NCI-H748 (cell line): ENCODE measurements at regions not wholly inside any gene's neighbourhood (a gene's known extent, or its start where the extent isn't known, plus 50 kb on each side); places are given as distances from the start of the nearest gene placed in this dataset.

Source experiments
- DNase-seq: peaks from one replicate; lab custom pipeline; 2025; ENCODE audit not compliant: unreplicated experiment; lab: John Stamatoyannopoulos, UW

GRCh38 chr7:85464042-85464651 lies 277.3 kb upstream of the SEMA3D start:
- DNase-seq, result peak; percentile 39

DNA sequence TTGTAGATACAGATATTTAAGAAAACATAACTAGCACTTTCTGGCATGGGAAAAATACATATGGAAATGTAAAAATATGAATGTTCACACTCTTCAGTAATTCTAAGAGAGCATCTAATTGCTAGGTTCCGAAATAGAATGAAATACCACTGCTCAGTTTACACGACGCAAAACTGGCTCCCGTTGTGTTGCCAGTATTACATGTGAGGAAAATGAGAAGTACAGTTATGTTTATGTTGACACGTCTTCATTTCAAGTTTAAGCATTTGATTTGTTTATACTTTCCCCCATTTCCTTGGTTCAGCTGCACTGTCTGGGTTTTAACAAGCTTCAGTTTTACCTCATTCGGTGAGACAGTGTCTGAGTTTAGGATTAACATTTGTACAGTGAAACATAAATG lies 275.8 kb upstream of the SEMA3D start:
- DNase-seq, result no peak

GRCh38 chr7:85457911-85458310 lies 271.1 kb upstream of the SEMA3D start:
- DNase-seq, result no peak

DNA sequence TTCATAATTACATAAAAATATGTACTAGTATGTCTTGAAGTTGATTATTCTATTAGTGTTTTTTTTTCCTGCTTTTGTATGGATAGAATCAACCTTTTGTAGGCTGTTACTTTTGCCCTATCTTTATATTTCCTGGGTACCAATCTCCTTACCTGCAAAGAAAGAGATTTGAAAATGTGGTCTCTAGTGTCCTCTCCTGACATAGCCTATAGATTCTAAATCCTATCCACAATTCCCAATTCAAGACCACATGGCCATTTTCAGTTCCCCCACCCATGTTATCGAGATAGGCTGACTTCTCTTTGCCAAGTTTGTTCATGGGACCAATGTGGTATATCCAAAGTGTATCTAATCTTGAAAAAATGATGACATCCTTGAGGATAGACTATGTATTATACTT lies 269.4 kb upstream of the SEMA3D start:
- peak; percentile 40 for DNase-seq

GRCh38 chr7:85454904-85455303 lies 268.0 kb upstream of the SEMA3D start:
- no peak for DNase-seq

GRCh38 chr7:85452674-85453073 lies 265.8 kb upstream of the SEMA3D start:
- no peak for DNase-seq

DNA sequence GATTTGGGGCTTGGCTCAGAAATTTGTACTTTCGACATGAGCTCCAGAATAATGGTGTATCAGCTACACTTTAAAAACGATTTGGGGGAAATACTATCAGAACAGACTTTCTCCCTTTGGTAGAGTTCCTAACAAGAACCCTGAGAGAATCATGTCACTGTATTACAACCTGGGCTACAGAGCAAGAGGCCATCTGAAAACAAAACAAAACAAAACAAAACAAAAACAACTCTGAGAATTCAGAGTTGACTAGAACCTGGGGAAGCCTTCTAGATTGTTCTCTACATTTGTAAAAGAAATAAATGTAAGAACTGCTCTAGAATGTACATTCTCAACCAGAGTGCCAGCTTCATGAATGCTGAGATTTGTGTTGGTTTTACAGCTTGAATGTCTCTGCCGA lies 262.6 kb upstream of the SEMA3D start:
- no peak for DNase-seq

GRCh38 chr7:85447004-85447403 lies 260.1 kb upstream of the SEMA3D start:
- DNase-seq, result no peak

DNA sequence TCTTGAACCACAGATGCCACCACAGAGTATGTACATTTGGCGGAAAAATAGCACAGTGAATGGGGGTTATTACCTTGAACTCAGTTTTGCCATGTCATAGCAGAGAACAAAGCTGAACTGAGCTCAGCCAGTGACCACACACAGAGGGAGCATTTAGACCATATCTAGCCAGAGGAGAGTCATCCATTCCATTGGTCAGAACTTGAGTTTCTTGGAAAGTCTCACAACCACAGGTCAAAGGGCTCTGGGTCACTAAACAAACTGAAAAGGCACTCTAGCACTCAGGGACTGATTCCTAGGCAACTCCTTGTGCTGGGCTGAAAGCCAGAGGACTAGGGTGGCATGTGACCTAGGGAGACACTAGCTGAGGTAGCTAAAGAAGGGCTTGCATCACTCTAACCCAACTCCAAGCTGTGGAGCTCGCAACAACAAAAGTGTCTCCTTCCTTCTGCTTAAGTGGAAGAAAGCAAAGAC lies 239.7 kb upstream of the SEMA3D start:
- DNase-seq, result no peak

GRCh38 chr7:85424298-85424697 lies 237.4 kb upstream of the SEMA3D start:
- no peak for DNase-seq

- DNase-seq, result no peak
Measured at GRCh38 chr7:85423209-85423895, 236.5 kb upstream of the SEMA3D start.

GRCh38 chr7:85415743-85416142 lies 228.9 kb upstream of the SEMA3D start:
- DNase-seq, result no peak

GRCh38 chr7:85413718-85414117 lies 226.9 kb upstream of the SEMA3D start:
- no peak for DNase-seq

DNA sequence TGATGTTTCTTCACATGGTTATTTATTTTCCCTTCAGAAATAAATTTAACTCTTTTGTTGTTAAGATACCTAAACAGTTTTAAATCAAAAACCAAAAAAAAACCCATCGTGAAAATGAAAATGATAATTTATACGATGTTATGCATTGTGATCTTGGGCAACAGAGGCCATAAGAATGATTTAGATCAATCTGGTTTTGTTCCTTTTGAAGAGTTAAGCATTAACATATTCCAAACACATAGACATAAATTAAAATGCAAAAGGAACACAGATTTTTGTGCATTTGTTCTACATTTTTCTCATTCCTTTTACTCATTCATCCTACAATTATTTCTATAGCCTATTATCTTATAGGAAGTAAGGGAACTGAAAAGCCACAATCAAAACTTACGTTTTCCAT lies 226.1 kb upstream of the SEMA3D start:
- DNase-seq, result no peak

DNA sequence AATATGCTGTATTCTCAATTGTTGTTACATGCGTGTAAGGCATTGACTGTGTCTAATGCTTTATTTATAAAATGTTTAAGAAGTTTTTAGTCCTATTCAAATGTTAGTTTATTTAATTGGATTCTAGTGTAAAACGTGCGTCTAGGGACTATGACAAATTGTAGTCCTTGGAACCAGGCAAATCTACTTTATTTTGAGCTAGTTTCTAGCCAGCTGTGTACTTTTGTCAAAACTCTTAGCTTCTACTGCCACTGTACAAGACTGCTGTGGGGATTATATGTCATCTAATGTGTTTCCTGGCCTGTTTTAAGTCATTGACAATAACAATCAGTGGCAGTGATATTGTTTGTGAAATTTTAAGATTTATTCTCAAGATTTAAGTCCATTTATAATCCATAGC lies 220.5 kb upstream of the SEMA3D start:
- no peak for DNase-seq

DNA sequence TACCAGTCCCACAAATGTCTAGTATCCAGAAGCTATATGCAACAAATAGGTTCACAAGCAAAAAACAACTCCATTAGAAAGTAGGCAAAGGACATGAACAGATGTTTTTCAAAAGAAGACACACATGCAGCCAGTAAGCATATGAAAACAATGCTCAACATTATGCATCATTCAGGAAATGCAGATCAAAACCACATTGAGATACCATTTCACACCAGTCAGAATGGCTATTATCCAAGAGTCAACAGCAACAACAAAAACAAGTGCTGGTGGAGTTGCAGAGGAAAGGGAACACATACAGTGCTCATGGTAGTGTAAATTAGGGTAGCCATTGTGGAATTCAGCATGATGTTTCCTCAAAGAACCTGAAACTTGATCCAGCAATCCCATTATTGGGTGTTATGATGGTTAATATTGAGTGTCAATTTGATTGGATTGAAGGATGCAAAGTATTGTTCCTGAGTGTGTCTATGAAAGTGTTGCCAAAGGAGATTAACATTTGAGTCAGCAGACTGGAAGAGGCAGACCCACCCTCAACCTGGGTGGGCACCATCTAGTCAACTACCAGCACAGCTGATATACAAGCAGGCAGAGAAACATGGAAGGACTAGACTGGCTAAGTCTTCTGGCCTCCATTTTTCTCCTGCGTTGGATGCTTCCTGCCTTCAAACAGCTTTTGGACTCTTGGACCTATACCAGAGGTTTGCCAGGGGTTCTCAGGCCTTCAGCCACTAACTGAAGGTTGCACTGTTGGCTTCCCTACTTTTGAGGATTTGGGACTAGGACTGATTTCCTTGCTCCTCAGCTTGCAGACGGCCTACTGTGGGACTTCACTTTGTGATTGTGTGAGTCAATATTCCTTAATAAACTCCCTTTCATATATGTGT lies 218.4 kb upstream of the SEMA3D start:
- DNase-seq, result no peak

DNA sequence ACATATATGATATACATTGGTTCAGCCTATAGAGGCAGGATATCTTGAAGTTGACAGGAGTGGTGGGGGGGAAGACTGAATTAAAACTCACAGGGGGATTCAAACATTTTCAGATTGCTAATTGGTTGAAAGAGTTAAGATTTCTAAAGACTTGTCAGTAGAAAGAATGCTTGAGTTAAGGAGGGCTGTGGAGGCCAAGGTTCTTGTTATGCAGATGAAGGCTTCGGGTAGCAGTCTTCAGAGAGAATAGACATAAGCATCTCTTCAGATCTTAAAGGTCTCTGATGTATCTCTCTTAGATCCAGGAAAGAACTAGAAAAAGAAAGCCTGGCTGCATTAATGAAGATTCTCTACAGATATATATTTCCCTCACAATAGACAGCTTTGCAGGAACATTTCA lies 209.8 kb upstream of the SEMA3D start:
- DNase-seq, result no peak

DNA sequence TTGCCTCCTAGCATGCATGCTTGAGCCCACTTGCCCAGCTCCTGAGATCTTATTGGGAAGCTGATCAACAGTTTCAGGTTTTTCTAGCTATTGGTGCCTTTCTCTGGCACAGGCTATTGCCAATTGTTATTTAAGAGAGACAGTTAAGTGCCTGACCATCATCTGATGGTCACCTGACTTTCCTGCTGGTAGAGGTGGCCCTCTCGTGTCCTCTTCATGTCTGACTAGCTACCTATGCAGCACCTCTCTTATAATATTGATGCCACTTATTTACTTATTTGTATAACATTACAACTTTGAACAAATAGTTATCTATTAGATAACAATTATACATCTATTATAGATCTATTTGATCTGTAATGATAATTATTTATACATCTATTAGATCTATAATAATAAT lies 205.9 kb upstream of the SEMA3D start:
- DNase-seq, result peak; percentile 44

- peak; percentile 11 for DNase-seq
Measured at GRCh38 chr7:85392326-85392725, 205.5 kb upstream of the SEMA3D start.

DNA sequence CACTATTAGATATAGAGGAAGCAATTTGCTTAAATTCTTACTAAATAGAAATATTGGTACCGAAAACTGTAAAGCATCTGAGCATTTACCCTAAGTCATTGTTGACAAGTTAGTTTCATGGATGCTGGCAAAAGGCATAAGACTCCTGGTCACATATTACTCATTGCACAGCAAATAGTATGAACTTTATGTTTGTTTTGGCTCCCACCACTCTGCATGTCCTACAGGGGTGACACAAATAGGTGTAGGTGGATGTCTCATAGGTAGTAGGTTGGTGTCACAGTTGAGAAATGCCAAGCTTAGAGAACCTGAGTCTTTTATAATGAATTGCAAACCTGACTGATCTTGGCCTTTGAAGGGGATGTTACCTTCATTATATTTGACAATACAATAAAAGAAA lies 199.6 kb upstream of the SEMA3D start:
- DNase-seq, result no peak

- no peak for DNase-seq
Measured at GRCh38 chr7:85384392-85384791, 197.5 kb upstream of the SEMA3D start.

DNA sequence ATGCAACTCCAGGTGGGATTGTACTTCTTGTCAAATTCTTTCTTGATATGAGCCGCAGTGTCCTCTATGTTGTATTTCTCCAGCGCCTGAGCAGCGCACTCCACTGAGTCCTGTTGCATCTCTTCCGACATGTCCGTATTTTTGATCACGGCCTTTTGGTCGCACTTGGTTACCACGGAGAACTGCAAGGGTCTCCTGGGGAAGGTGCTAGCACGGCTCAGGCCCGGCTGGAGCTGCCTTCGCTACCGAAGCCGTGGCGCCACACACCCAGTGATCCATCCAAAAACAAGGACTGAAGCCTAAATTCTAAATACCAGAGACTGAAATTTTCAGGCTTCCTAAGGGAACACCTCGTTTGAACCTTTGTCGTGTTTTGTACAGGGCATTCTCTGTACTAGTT lies 194.4 kb upstream of the SEMA3D start:
- no peak for DNase-seq
